ENCODE measurements at regions not wholly inside any gene's neighbourhood (a gene's known extent, or its start where the extent isn't known, plus 50 kb on each side); places are given as distances from the start of the nearest gene placed in this dataset.

GRCh38 chr17:72414032-72414396 is 293.2 kb downstream of the SOX9 start:
- DNase-seq, result no peak

- no peak for DNase-seq
These were observed 294.4 kb downstream of the SOX9 start for GRCh38 chr17:72414967-72415853.

- no peak for DNase-seq
These were observed 295.3 kb downstream of the SOX9 start for GRCh38 chr17:72416054-72416675.

- no peak for DNase-seq
These were observed 296.1 kb downstream of the SOX9 start for GRCh38 chr17:72416905-72417304.

- DNase-seq, result no peak
These were observed 296.8 kb downstream of the SOX9 start for GRCh38 chr17:72417627-72418026.

- DNase-seq, result no peak
These were observed 299.3 kb downstream of the SOX9 start for GRCh38 chr17:72419866-72420774.

- no peak for DNase-seq
These were observed 299.9 kb downstream of the SOX9 start for GRCh38 chr17:72420775-72421127.

GRCh38 chr17:72421128-72422092 is 300.6 kb downstream of the SOX9 start:
- no peak for DNase-seq

- no peak for DNase-seq
These were observed 301.3 kb downstream of the SOX9 start for GRCh38 chr17:72422204-72422504.

GRCh38 chr17:72422505-72423285 is 301.9 kb downstream of the SOX9 start:
- no peak for DNase-seq

GRCh38 chr17:72423286-72423589 is 302.4 kb downstream of the SOX9 start:
- DNase-seq, result no peak

- no peak for DNase-seq
These were observed 302.9 kb downstream of the SOX9 start for GRCh38 chr17:72423718-72424117.

- DNase-seq, result no peak
These were observed 303.8 kb downstream of the SOX9 start for GRCh38 chr17:72424505-72425117.

GRCh38 chr17:72425133-72425793 is 304.4 kb downstream of the SOX9 start:
- no peak for DNase-seq

- no peak for DNase-seq
These were observed 305.0 kb downstream of the SOX9 start for GRCh38 chr17:72425794-72426168.

- no peak for DNase-seq
These were observed 305.5 kb downstream of the SOX9 start for GRCh38 chr17:72426321-72426720.

- DNase-seq, result no peak
These were observed 306.3 kb downstream of the SOX9 start for GRCh38 chr17:72426948-72427760.

- no peak for DNase-seq
These were observed 306.9 kb downstream of the SOX9 start for GRCh38 chr17:72427761-72428109.

- no peak for DNase-seq
These were observed 308.3 kb downstream of the SOX9 start for GRCh38 chr17:72429066-72429638.
